SU-DHL-6 (cell line): ENCODE measurements at regions not wholly inside any gene's neighbourhood (a gene's known extent, or its start where the extent isn't known, plus 50 kb on each side); places are given as distances from the start of the nearest gene placed in this dataset.

Experiments used
- H2AFZ ChIP-seq: fragments of 200-600 bp; sonication (generic); 2 replicates; pipeline ENCODE4 v1.6.1; 2014; ENCODE audit warnings: low read depth, mild to moderate bottlenecking, moderate library complexity, mixed read lengths, antibody characterized with exemption, low read length; ENCODE audit not compliant: severe bottlenecking
- H3F3A ChIP-seq: fragments of 200-600 bp; shearing (Covaris generic); 2 replicates; pipeline ENCODE4 v1.6.0; 2016; ENCODE audit warnings: antibody characterized with exemption, mild to moderate bottlenecking; ENCODE audit not compliant: insufficient read depth
- H3K27ac ChIP-seq: fragments of 200-600 bp; sonication (generic); 2 replicates; pipeline ENCODE4 v1.5.1; 2016; ENCODE audit warnings: low read depth, mild to moderate bottlenecking, low read length, moderate library complexity, mixed read lengths
- H3K27me3 ChIP-seq: fragments of 200-600 bp; sonication (generic), shearing (Covaris generic); 2 replicates; pipeline ENCODE4 v1.6.0; 2014; ENCODE audit warnings: mild to moderate bottlenecking, low read length
- H3K36me3 ChIP-seq: fragments of 200-600 bp; sonication (generic); 2 replicates; pipeline ENCODE4 v1.6.1; 2014; ENCODE audit warnings: mild to moderate bottlenecking, low read length, mixed read lengths
- H3K4me2 ChIP-seq: fragments of 300-600, 200-600 bp; shearing (Covaris generic), sonication (generic); 2 replicates; pipeline ENCODE4 v1.6.0; 2014; ENCODE audit warnings: low read length, low read depth, mild to moderate bottlenecking; ENCODE audit not compliant: poor library complexity, severe bottlenecking
- H3K4me3 ChIP-seq: fragments of 200-600 bp; sonication (generic); 2 replicates; pipeline ENCODE4 v1.5.1; 2014; ENCODE audit warnings: antibody characterized with exemption, low read length, mild to moderate bottlenecking, mixed read lengths; ENCODE audit not compliant: insufficient read depth, poor library complexity, severe bottlenecking
- H3K79me2 ChIP-seq: fragments of 200-600 bp; sonication (generic); 2 replicates; pipeline ENCODE4 v1.6.1; 2014; ENCODE audit warnings: mild to moderate bottlenecking, low read length, moderate library complexity; ENCODE audit not compliant: insufficient read depth
- H3K9ac ChIP-seq: fragments of 200-600 bp; sonication (generic); 2 replicates; pipeline ENCODE4 v1.7.0; 2014; ENCODE audit warnings: mild to moderate bottlenecking, low read length
- H3K9me2 ChIP-seq: fragments of 200-600 bp; sonication (generic); replicated peaks from 2 replicates; pipeline ENCODE4 v1.6.1; 2014; ENCODE audit warnings: low read length; ENCODE audit not compliant: insufficient read depth
- H3K9me3 ChIP-seq: fragments of 200-600 bp; sonication (generic); 2 replicates; pipeline ENCODE4 v1.6.1; 2014; ENCODE audit warnings: low read length, mixed read lengths; ENCODE audit not compliant: insufficient read depth
- H4K20me1 ChIP-seq: fragments of 200-600 bp; sonication (generic); 2 replicates; pipeline ENCODE4 v1.6.1; 2014; ENCODE audit warnings: low read depth, mild to moderate bottlenecking, antibody characterized with exemption, low read length, moderate library complexity, mixed read lengths
- EZH2phosphoT487 ChIP-seq: fragments of 200-600 bp; sonication (generic), shearing (Covaris generic); conservative IDR thresholded peaks from 2 replicates; pipeline ENCODE4 v1.6.1; 2018; ENCODE audit warnings: mild to moderate bottlenecking, antibody characterized with exemption, low read length, moderate library complexity, mixed read lengths
- TF ChIP-seq, protein P1 (sequence below): fragments of 200-600 bp; sonication (generic); IDR thresholded peaks from one replicate; pipeline ENCODE4 v1.5.1; 2017; ENCODE audit warnings: antibody characterized with exemption, mild to moderate bottlenecking, low read length, moderate library complexity; ENCODE audit not compliant: insufficient read depth, poor library complexity, severe bottlenecking

DNA sequence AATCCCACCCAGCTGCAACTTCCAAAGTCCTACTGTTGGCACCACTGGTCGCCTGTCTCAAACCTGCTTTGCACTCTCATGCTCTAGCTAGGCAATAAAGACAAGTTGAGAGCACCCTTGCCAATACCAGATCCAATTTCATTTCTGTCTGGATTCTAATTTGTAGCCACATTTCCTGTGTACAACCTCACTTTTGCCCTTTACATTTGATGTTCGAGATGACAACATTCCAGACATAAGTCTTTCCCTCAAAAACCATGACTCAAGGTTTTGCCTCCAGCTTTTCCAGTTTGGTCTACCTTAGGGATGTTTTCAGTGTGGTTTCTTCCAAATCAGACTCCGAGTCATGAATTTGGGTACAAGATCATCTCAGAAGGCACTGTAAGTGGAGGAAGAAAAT, 309.0 kb downstream of the GPAM start:
- H4K20me1 ChIP-seq: no peaks in the 10 kb centered on the region
- no peak overlapping the region for H3K9ac ChIP-seq
- no peaks in the 10 kb centered on the region for H3K79me2 ChIP-seq
- H3K4me2 ChIP-seq: no peak overlapping the region
- TF ChIP-seq EZH2phosphoT487: no peak
- TF ChIP-seq, protein P1, sequence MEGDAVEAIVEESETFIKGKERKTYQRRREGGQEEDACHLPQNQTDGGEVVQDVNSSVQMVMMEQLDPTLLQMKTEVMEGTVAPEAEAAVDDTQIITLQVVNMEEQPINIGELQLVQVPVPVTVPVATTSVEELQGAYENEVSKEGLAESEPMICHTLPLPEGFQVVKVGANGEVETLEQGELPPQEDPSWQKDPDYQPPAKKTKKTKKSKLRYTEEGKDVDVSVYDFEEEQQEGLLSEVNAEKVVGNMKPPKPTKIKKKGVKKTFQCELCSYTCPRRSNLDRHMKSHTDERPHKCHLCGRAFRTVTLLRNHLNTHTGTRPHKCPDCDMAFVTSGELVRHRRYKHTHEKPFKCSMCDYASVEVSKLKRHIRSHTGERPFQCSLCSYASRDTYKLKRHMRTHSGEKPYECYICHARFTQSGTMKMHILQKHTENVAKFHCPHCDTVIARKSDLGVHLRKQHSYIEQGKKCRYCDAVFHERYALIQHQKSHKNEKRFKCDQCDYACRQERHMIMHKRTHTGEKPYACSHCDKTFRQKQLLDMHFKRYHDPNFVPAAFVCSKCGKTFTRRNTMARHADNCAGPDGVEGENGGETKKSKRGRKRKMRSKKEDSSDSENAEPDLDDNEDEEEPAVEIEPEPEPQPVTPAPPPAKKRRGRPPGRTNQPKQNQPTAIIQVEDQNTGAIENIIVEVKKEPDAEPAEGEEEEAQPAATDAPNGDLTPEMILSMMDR: no peak
- H3K4me3 ChIP-seq: no peak overlapping the region
- no peaks in the 10 kb centered on the region for H3K36me3 ChIP-seq
- no peak overlapping the region for H2AFZ ChIP-seq
- H3K9me3 ChIP-seq: no peaks in the 10 kb centered on the region
- H3F3A ChIP-seq: no peaks in the 10 kb centered on the region
- H3K27me3 ChIP-seq: no peaks in the 10 kb centered on the region
- H3K27ac ChIP-seq: no peak overlapping the region
- H3K9me2 ChIP-seq: no peaks in the 10 kb centered on the region

DNA sequence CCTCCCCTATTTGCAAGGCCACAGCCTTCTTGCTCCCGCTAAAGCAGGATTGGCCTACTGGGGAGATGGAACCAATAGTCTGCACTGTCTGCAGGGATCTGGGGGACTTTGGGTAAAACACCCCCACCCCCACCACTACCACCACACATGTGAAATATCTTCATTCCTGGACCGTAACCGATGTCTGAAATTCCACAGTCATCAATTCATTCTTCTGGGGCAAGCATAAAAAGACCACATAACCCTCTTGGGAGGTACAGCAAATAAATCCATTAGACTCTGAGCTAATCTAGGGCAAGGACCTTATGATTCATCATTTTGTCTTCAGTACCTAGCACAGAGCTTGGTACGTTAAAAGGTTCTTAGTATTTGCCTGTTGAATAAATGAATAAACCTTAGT, 307.8 kb downstream of the GPAM start:
- no peak overlapping the region for H3K4me2 ChIP-seq
- H3F3A ChIP-seq: no peaks in the 10 kb centered on the region
- H3K9me2 ChIP-seq: no peaks in the 10 kb centered on the region
- H3K36me3 ChIP-seq: no peaks in the 10 kb centered on the region
- H2AFZ ChIP-seq: no peak overlapping the region
- no peak overlapping the region for H3K4me3 ChIP-seq
- H3K9me3 ChIP-seq: no peaks in the 10 kb centered on the region
- H3K9ac ChIP-seq: no peak overlapping the region
- no peak overlapping the region for H3K27ac ChIP-seq
- no peaks in the 10 kb centered on the region for H3K27me3 ChIP-seq
- TF ChIP-seq, protein P1: no peak
- TF ChIP-seq EZH2phosphoT487: no peak
- no peaks in the 10 kb centered on the region for H3K79me2 ChIP-seq
- H4K20me1 ChIP-seq: no peaks in the 10 kb centered on the region

DNA sequence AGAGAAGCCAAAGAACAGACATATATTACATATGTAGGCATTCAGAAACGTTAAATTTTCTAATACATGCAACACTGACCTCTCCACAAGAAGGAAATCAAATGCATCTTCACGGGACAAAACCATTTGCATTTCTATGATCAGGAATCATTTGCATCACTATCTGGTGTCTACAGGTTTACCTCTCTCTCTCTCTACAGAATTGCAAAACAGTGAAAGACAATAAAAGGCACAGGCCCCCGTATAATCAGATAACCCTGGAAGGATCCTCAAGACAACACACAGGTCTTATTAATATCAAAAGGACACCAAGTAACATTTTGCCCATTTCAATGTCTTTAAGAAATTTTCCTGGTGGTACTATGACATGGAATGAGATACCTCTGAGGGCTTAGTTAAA, 306.3 kb downstream of the GPAM start:
- Histone ChIP-seq H3K9me3 (no peaks in the 10 kb centered on the region), H3K79me2 (no peaks in the 10 kb centered on the region), H3K27me3 (no peaks in the 10 kb centered on the region), H3K9me2 (no peaks in the 10 kb centered on the region), H3K4me3 (no peak overlapping the region), H3K36me3 (no peaks in the 10 kb centered on the region), H3K4me2 (no peak overlapping the region), H3F3A (no peaks in the 10 kb centered on the region), H3K27ac (no peak overlapping the region), H3K9ac (no peak overlapping the region), H2AFZ (no peak overlapping the region), H4K20me1 (no peaks in the 10 kb centered on the region)
- TF ChIP-seq, protein P1: no peak
- no peak for TF ChIP-seq EZH2phosphoT487

DNA sequence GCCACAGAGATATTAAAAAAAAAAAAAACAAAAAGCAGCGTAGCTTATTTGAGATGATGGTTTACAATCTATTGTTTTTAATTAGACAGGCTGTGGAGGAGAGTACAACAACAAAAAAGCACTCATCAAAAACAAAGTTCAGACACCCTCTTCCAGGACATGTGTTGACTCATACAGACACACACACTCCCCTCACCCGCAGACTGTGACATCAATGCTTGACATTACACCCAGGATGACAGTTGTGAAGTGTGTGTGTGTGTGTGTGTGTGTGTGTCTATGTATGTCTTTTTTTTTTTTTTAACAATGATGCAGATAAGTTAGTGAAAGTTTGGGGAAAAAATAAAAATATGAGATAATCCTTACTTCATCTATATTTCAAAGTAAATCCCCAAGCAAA, 303.6 kb downstream of the GPAM start:
- H3K4me2 ChIP-seq: no peak overlapping the region
- no peaks in the 10 kb centered on the region for H4K20me1 ChIP-seq
- no peak overlapping the region for H2AFZ ChIP-seq
- no peaks in the 10 kb centered on the region for H3K27me3 ChIP-seq
- H3K36me3 ChIP-seq: no peaks in the 10 kb centered on the region
- no peaks in the 10 kb centered on the region for H3F3A ChIP-seq
- no peaks in the 10 kb centered on the region for H3K9me3 ChIP-seq
- TF ChIP-seq, protein P1: no peak
- TF ChIP-seq EZH2phosphoT487: no peak
- no peaks in the 10 kb centered on the region for H3K79me2 ChIP-seq
- no peak overlapping the region for H3K4me3 ChIP-seq
- H3K9me2 ChIP-seq: no peaks in the 10 kb centered on the region
- H3K27ac ChIP-seq: no peak overlapping the region
- H3K9ac ChIP-seq: no peak overlapping the region
